Mesenchymal stem cell (in vitro differentiated cells and primary cell): ENCODE measurements at regions not wholly inside any gene's neighbourhood (a gene's known extent, or its start where the extent isn't known, plus 50 kb on each side); places are given as distances from the start of the nearest gene placed in this dataset.

ENCODE experiments used
- DNase-seq: peaks from one replicate; pipeline ENCODE4 v3.0.0-alpha.2; 2013
- H2AFZ ChIP-seq: one replicate; pipeline ENCODE4 v1.6.1; 2013; ENCODE audit warnings: low read depth, mild to moderate bottlenecking, control low read depth, inconsistent platforms, low read length, moderate library complexity
- H2AK5ac ChIP-seq: 2 replicates; pipeline ENCODE4 v1.6.1; 2013; ENCODE audit warnings: low read length, moderate library complexity, mild to moderate bottlenecking, inconsistent platforms; ENCODE audit not compliant: severe bottlenecking
- H2BK120ac ChIP-seq: one replicate; pipeline ENCODE4 v1.6.1; 2013; ENCODE audit warnings: low read depth, mild to moderate bottlenecking, inconsistent platforms, low read length, moderate library complexity
- H2BK12ac ChIP-seq, 2 experiments: one replicate each; pipeline ENCODE4 v1.6.1; 2013; ENCODE audit warnings: inconsistent platforms in 2 of 2, low read length in 2 of 2, mild to moderate bottlenecking in 2 of 2, moderate library complexity in 2 of 2, control low read depth in 1 of 2
- H2BK15ac ChIP-seq: one replicate; pipeline ENCODE4 v1.6.1; 2013; ENCODE audit warnings: mild to moderate bottlenecking, low read depth, inconsistent platforms; ENCODE audit not compliant: poor library complexity, severe bottlenecking
- H2BK5ac ChIP-seq: 2 replicates; pipeline ENCODE4 v1.6.1; 2013; ENCODE audit warnings: low read depth, mild to moderate bottlenecking, low read length, control low read depth, inconsistent platforms; ENCODE audit not compliant: poor library complexity, severe bottlenecking
- H3K14ac ChIP-seq, 2 experiments: one replicate each; pipeline ENCODE4 v1.6.1; 2013; ENCODE audit warnings: inconsistent platforms in 2 of 2, low read length in 2 of 2, control low read depth in 1 of 2, mild to moderate bottlenecking in 1 of 2, moderate library complexity in 1 of 2
- H3K18ac ChIP-seq, 2 experiments: one replicate each; pipeline ENCODE4 v1.6.1; 2013; ENCODE audit warnings: inconsistent platforms in 2 of 2, low read length in 2 of 2, control low read depth in 1 of 2, low read depth in 1 of 2, mild to moderate bottlenecking in 1 of 2
- H3K23ac ChIP-seq, 2 experiments: one replicate each; pipeline ENCODE4 v1.6.1; 2013; ENCODE audit warnings: inconsistent platforms in 2 of 2, low read length in 2 of 2, mild to moderate bottlenecking in 2 of 2, moderate library complexity in 2 of 2, control low read depth in 1 of 2
- H3K27ac ChIP-seq: 2 replicates; pipeline ENCODE4 v1.5.1; 2013; ENCODE audit warnings: mild to moderate bottlenecking, moderate library complexity, low read length, control low read depth, inconsistent platforms; ENCODE audit not compliant: poor library complexity, severe bottlenecking
- H3K27me3 ChIP-seq, 2 experiments: 2 replicates each; pipeline versions ENCODE4 v1.6.1 to v1.7.0; 2013; ENCODE audit warnings: low read length in 2 of 2, mild to moderate bottlenecking in 2 of 2, moderate library complexity in 2 of 2, control low read depth in 1 of 2, inconsistent platforms in 1 of 2; ENCODE audit not compliant: control insufficient read depth in 1 of 2, insufficient read depth in 1 of 2
- H3K36me3 ChIP-seq, 2 experiments: 2 replicates each; pipeline versions ENCODE4 v1.6.1 to v1.7.0; 2013; ENCODE audit warnings: low read length in 2 of 2, control low read depth in 1 of 2, inconsistent platforms in 1 of 2, low read depth in 1 of 2, mild to moderate bottlenecking in 1 of 2; ENCODE audit not compliant: insufficient read depth in 2 of 2, control insufficient read depth in 1 of 2
- H3K4ac ChIP-seq, 2 experiments: one replicate each; pipeline ENCODE4 v1.6.1; 2013; ENCODE audit warnings: inconsistent platforms in 2 of 2, low read length in 2 of 2, mild to moderate bottlenecking in 2 of 2, moderate library complexity in 2 of 2, control low read depth in 1 of 2, low read depth in 1 of 2
- H3K4me1 ChIP-seq: 2 replicates; pipeline ENCODE4 v1.6.1; 2013; ENCODE audit warnings: low read depth, low read length, control low read depth; ENCODE audit not compliant: control insufficient read depth, insufficient read depth
- H3K4me2 ChIP-seq: 2 replicates; pipeline ENCODE4 v1.6.1; 2013; ENCODE audit warnings: low read length, mild to moderate bottlenecking, inconsistent platforms; ENCODE audit not compliant: poor library complexity, severe bottlenecking
- H3K4me3 ChIP-seq, 2 experiments: 2 replicates each; pipeline versions ENCODE4 v1.5.1 to v1.7.0; 2013; ENCODE audit warnings: low read length in 2 of 2, mild to moderate bottlenecking in 2 of 2, control low read depth in 1 of 2, low read depth in 1 of 2; ENCODE audit not compliant: insufficient read depth in 1 of 2
- H3K79me1 ChIP-seq: replicated peaks from 2 replicates; pipeline ENCODE4 v1.6.1; 2013; ENCODE audit warnings: mild to moderate bottlenecking, control low read depth, low read length, inconsistent platforms; ENCODE audit not compliant: poor library complexity, severe bottlenecking
- H3K9ac ChIP-seq: 2 replicates; pipeline ENCODE4 v1.7.0; 2013; ENCODE audit warnings: mild to moderate bottlenecking, low read length, moderate library complexity
- H3K9me3 ChIP-seq: 2 replicates; pipeline ENCODE4 v1.7.0; 2013; ENCODE audit warnings: mild to moderate bottlenecking, low read length; ENCODE audit not compliant: control insufficient read depth
- H4K8ac ChIP-seq: one replicate; pipeline ENCODE4 v1.6.1; 2013; ENCODE audit warnings: inconsistent platforms, mild to moderate bottlenecking, low read length, moderate library complexity
- H4K91ac ChIP-seq: one replicate; pipeline ENCODE4 v1.6.1; 2013; ENCODE audit warnings: mild to moderate bottlenecking, low read length, inconsistent platforms
- WGBS: methylation state at CpG from one replicate; pipeline ENCODE4 v1.1.7; 2013; ENCODE audit warnings: mixed read lengths; 5-methylcytosine and 5-hydroxymethylcytosine counted together

- H3K79me1 ChIP-seq, result no peaks in the 10 kb centered on the region
- H2AK5ac ChIP-seq, result no peak overlapping the region
- no peak overlapping the region for H2BK120ac ChIP-seq
- no peak overlapping the region for H3K9ac ChIP-seq
- DNase-seq, result no peak
- 84% methylated on average over 28 of the region's 28 CpGs for WGBS
- H3K4me3 ChIP-seq, result no peak overlapping the region
- H4K91ac ChIP-seq, result no peak overlapping the region
- no peak overlapping the region for H2AFZ ChIP-seq
- H2BK15ac ChIP-seq, result no peak overlapping the region
- no peaks in the 10 kb centered on the region for H3K36me3 ChIP-seq
- H3K4me1 ChIP-seq, result no peaks in the 10 kb centered on the region
- H3K9me3 ChIP-seq, result no peaks in the 10 kb centered on the region
- no peak overlapping the region for H3K4ac ChIP-seq
- no peak overlapping the region for H3K14ac ChIP-seq
- no peak overlapping the region for H2BK5ac ChIP-seq
- no peak overlapping the region for H2BK12ac ChIP-seq
- peaks cover 34 to 79% of the 10 kb centered on the region in 2 experiments for H3K27me3 ChIP-seq
- no peak overlapping the region for H3K4me2 ChIP-seq
- H3K27ac ChIP-seq, result no peak overlapping the region
- H4K8ac ChIP-seq, result no peak overlapping the region
- H3K18ac ChIP-seq, result no peak overlapping the region
- no peak overlapping the region for H3K23ac ChIP-seq
Measured at GRCh38 chr7:1298051-1298930, 65.6 kb downstream of the UNCX start.

DNA sequence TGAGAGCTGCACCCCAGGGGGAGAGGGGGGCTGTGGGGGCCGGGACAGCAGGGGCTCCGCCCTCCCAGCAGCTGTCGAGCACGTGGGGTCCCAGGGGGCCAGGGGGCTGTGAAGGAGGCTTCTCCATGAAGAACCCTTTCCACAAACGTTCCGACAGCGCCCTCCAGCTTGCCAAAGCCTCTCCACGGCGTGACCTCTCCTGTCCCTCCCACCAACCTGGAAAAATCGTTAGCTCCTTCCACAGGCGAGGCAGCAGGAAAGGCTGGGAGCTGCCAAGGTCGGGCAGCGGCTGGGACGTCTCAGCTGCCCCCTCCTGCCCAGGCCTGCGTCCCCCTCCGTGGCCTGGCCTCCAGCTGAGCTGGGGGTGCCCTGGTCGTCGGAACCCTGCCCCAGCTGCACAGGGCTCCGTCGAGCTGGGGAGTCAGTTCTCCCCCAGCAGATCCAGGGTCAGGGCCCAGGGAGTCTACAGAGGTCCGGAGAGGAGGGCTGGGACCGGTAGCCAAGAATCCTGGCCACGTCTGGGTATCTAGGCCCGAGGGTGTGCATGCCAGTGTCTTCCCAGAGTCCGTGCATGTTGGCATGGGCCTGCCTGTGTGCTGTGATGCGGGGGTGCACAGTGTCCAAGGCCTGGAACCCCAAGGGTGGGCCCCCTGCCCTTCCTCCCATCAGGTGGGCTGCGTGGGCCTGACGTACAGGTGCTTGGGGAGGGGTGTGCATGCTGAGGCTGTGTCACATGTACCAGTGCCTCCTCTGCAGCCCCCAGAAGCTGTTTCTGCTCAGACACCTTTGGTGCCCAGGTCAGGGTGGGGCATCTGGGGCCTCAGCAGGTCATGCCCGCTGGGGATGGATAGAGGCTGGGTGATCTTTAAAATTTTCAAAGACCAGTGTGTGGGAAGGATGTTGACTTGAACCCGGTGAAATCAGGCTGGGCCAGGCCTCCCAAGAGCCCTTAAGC lies 66.5 kb downstream of the UNCX start:
- Histone ChIP-seq H2BK5ac (no peak overlapping the region), H3K4me1 (no peaks in the 10 kb centered on the region), H2AFZ (no peak overlapping the region), H4K8ac (no peak overlapping the region), H3K27ac (no peak overlapping the region), H2BK120ac (no peak overlapping the region), H2BK15ac (no peak overlapping the region), H3K4me3 (no peak overlapping the region), H3K9ac (no peak overlapping the region), H3K4me2 (no peak overlapping the region), H2BK12ac (no peak overlapping the region), H3K9me3 (no peaks in the 10 kb centered on the region), H3K36me3 (no peaks in the 10 kb centered on the region), H3K27me3 (peaks cover 34 to 73% of the 10 kb centered on the region in 2 experiments), H3K4ac (no peak overlapping the region), H3K18ac (no peak overlapping the region), H2AK5ac (no peak overlapping the region), H4K91ac (no peak overlapping the region), H3K79me1 (no peaks in the 10 kb centered on the region), H3K14ac (no peak overlapping the region), H3K23ac (no peak overlapping the region)
- no peak for DNase-seq
- WGBS, result 78% methylated on average over 28 of the region's 30 CpGs

DNA sequence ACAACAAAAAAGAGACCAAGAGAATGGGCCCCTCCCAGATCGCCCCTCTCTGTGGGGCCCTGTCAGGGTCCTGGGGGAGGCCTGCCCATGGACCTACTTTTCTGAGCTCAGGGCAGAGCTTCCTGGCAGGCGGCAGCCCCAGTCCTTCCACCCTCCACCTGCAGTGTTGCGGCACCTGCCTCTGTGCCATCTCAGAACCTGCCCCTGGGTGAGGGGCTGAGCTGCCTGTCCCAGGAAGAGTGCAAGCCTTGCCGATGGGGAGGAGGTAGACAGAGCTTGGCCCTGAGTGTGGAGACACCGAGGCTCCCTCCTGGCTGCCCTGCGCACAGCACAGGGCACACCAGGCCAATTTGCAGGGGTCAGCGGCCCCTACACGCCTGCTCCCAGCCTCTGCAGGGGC lies 67.5 kb downstream of the UNCX start:
- Histone ChIP-seq H3K18ac (no peak overlapping the region), H2BK120ac (no peak overlapping the region), H3K23ac (no peak overlapping the region), H3K79me1 (no peaks in the 10 kb centered on the region), H2AFZ (no peak overlapping the region), H3K4me3 (no peak overlapping the region), H3K9ac (no peak overlapping the region), H2AK5ac (no peak overlapping the region), H2BK5ac (no peak overlapping the region), H3K36me3 (no peaks in the 10 kb centered on the region), H3K27me3 (peaks cover 34 to 76% of the 10 kb centered on the region in 2 experiments), H2BK12ac (no peak overlapping the region), H3K27ac (no peak overlapping the region), H3K4me1 (no peaks in the 10 kb centered on the region), H3K4me2 (no peak overlapping the region), H3K9me3 (no peaks in the 10 kb centered on the region), H4K91ac (peak overlapping the region; percentile 5), H3K14ac (no peak overlapping the region), H3K4ac (no peak overlapping the region), H2BK15ac (no peak overlapping the region), H4K8ac (no peak overlapping the region)
- 75% methylated on average over 8 of the region's 8 CpGs for WGBS
- DNase-seq, result no peak

GRCh38 chr7:1300636-1301035 lies 68.0 kb downstream of the UNCX start:
- WGBS, result 60% methylated on average over 16 of the region's 17 CpGs
- H3K4ac ChIP-seq, result no peak overlapping the region

More at GRCh38 chr7:1300636-1301035, 68.0 kb downstream of the UNCX start:
- Histone ChIP-seq H2AK5ac (no peak overlapping the region), H3K27me3 (peaks cover 33 to 76% of the 10 kb centered on the region in 2 experiments), H4K91ac (no peak overlapping the region), H3K9ac (no peak overlapping the region), H3K36me3 (no peaks in the 10 kb centered on the region), H3K18ac (no peak overlapping the region), H2BK12ac (no peak overlapping the region), H3K4me3 (no peak overlapping the region), H3K23ac (no peak overlapping the region), H3K79me1 (no peaks in the 10 kb centered on the region), H3K14ac (no peak overlapping the region), H3K27ac (no peak overlapping the region), H3K4me2 (no peak overlapping the region), H2AFZ (no peak overlapping the region), H2BK5ac (no peak overlapping the region), H2BK120ac (no peak overlapping the region), H2BK15ac (no peak overlapping the region), H4K8ac (no peak overlapping the region), H3K9me3 (no peaks in the 10 kb centered on the region), H3K4me1 (no peaks in the 10 kb centered on the region)
- no peak for DNase-seq
